SK-N-SH treated with all-trans-retinoic acid at 6 μM for 48 hours (cell line): ENCODE measurements at regions not wholly inside any gene's neighbourhood (a gene's known extent, or its start where the extent isn't known, plus 50 kb on each side); places are given as distances from the start of the nearest gene placed in this dataset.

Source experiments
- ATAC-seq: fragments of 200-7000 bp; cut with Tn5 transposase; 3 replicates; pipeline ENCODE4 v1.9.1; 2020; ENCODE audit warnings: mild to moderate bottlenecking, moderate library complexity
- ARNTL ChIP-seq: fragments of 450-650 bp; formaldehyde crosslinking; IDR thresholded peaks from 2 replicates; pipeline ENCODE4 v1.5.0; 2020; ENCODE audit warnings: low read depth, mild to moderate bottlenecking, moderate library complexity, borderline replicate concordance
- BACH2 ChIP-seq: fragments of 250-450 bp; sonication (Bioruptor Pico); IDR thresholded peaks from 2 replicates; pipeline ENCODE4 v1.9.0; 2021; ENCODE audit warnings: mild to moderate bottlenecking, borderline replicate concordance
- CREB5 ChIP-seq: fragments of 250-450 bp; sonication (Bioruptor Pico); IDR thresholded peaks from 2 replicates; pipeline ENCODE4 v1.5.1; 2020; ENCODE audit warnings: low read depth, mild to moderate bottlenecking, moderate library complexity
- CSDC2 ChIP-seq: fragments of 250-450 bp; sonication (Bioruptor Pico); IDR thresholded peaks from 2 replicates; pipeline ENCODE4 v1.5.0; 2020; ENCODE audit warnings: mild to moderate bottlenecking, moderate library complexity
- ESRRG ChIP-seq: fragments of 250-450 bp; sonication (Bioruptor Pico); IDR thresholded peaks from 2 replicates; pipeline ENCODE4 v1.6.1; 2021; ENCODE audit warnings: mild to moderate bottlenecking
- GLIS3 ChIP-seq: fragments of 250-450 bp; sonication (Bioruptor Pico); IDR thresholded peaks from 2 replicates; pipeline ENCODE4 v1.5.0; 2020; ENCODE audit warnings: mild to moderate bottlenecking, moderate library complexity
- ISL1 ChIP-seq: fragments of 250-450 bp; sonication (Bioruptor Pico); IDR thresholded peaks from 2 replicates; pipeline ENCODE4 v2.1.2; 2022; ENCODE audit warnings: mild to moderate bottlenecking, moderate library complexity
- OSR1 ChIP-seq: fragments of 250-450 bp; sonication (Bioruptor Pico); IDR thresholded peaks from 2 replicates; pipeline ENCODE4 v1.8.0; 2022; ENCODE audit warnings: moderate library complexity, mild to moderate bottlenecking, inconsistent platforms
- PATZ1 ChIP-seq: fragments of 250-450 bp; sonication (Bioruptor Pico); IDR thresholded peaks from 2 replicates; pipeline ENCODE4 v1.8.0; 2020; ENCODE audit warnings: mild to moderate bottlenecking, moderate library complexity, borderline replicate concordance
- POU6F1 ChIP-seq: fragments of 250-450 bp; sonication (Bioruptor Pico); IDR thresholded peaks from 2 replicates; pipeline ENCODE4 v1.8.0; 2021; ENCODE audit warnings: low read depth, mild to moderate bottlenecking, moderate library complexity, borderline replicate concordance
- PPARA ChIP-seq: fragments of 250-450 bp; sonication (Bioruptor Pico); IDR thresholded peaks from 2 replicates; pipeline ENCODE4 v1.5.0; 2020; ENCODE audit warnings: mild to moderate bottlenecking, borderline replicate concordance
- RARB ChIP-seq: fragments of 250-450 bp; sonication (Bioruptor Pico); IDR thresholded peaks from 2 replicates; pipeline ENCODE4 v1.8.0; 2021; ENCODE audit warnings: mild to moderate bottlenecking, moderate library complexity
- SNAI2 ChIP-seq: fragments of 250-450 bp; sonication (Bioruptor Pico); IDR thresholded peaks from 2 replicates; pipeline ENCODE4 v1.5.0; 2020; ENCODE audit warnings: mild to moderate bottlenecking, moderate library complexity
- TCF4 ChIP-seq: fragments of 250-450 bp; sonication (Bioruptor Pico); IDR thresholded peaks from 2 replicates; pipeline ENCODE4 v1.8.0; 2021; ENCODE audit warnings: mild to moderate bottlenecking, moderate library complexity, borderline replicate concordance
- TOX ChIP-seq: fragments of 250-450 bp; sonication (Bioruptor Pico); IDR thresholded peaks from 2 replicates; pipeline ENCODE4 v1.8.0; 2021; ENCODE audit warnings: mild to moderate bottlenecking, moderate library complexity, borderline replicate concordance
- ZC3H10 ChIP-seq: fragments of 250-450 bp; sonication (Bioruptor Pico); IDR thresholded peaks from 2 replicates; pipeline ENCODE4 v1.5.1; 2021; ENCODE audit warnings: mild to moderate bottlenecking, moderate library complexity
- ZFP3 ChIP-seq: fragments of 250-450 bp; sonication (Bioruptor Pico); IDR thresholded peaks from 2 replicates; pipeline ENCODE4 v1.5.0; 2020; ENCODE audit warnings: mild to moderate bottlenecking, moderate library complexity
- ZNF70 ChIP-seq: fragments of 450-650 bp; formaldehyde crosslinking; IDR thresholded peaks from 2 replicates; pipeline ENCODE4 v1.5.0; 2020; ENCODE audit warnings: mild to moderate bottlenecking, moderate library complexity
- ZNF8 ChIP-seq: fragments of 450-650 bp; formaldehyde crosslinking; IDR thresholded peaks from 2 replicates; pipeline ENCODE4 v1.5.0; 2020; ENCODE audit warnings: mild to moderate bottlenecking, moderate library complexity
- TF ChIP-seq, protein P1 (sequence below): fragments of 250-450 bp; sonication (Bioruptor Pico); IDR thresholded peaks from 2 replicates; pipeline ENCODE4 v1.5.0; 2020; ENCODE audit warnings: mild to moderate bottlenecking, moderate library complexity
- TF ChIP-seq, protein P2 (sequence below): fragments of 250-450 bp; sonication (Bioruptor Pico); IDR thresholded peaks from 2 replicates; pipeline ENCODE4 v1.5.1; 2021; ENCODE audit warnings: mild to moderate bottlenecking, moderate library complexity

GRCh38 chr5:157944938-157945337 lies 86.0 kb upstream of the CLINT1 start:
- ATAC-seq = no peak
- TF ChIP-seq GLIS3 (CRISPR knock-in tag) (no peak), PATZ1 (CRISPR knock-in tag) (no peak), SNAI2 (CRISPR knock-in tag) (no peak), OSR1 (no peak), ARNTL (no peak), ZNF8 (CRISPR knock-in tag) (no peak), BACH2 (CRISPR knock-in tag) (no peak), ESRRG (no peak), TOX (CRISPR knock-in tag) (no peak), ZC3H10 (no peak), PPARA (CRISPR knock-in tag) (no peak), ISL1 (no peak), CSDC2 (no peak), ZNF70 (CRISPR knock-in tag) (no peak), ZFP3 (no peak), TCF4 (no peak), RARB (CRISPR knock-in tag) (no peak), CREB5 (CRISPR knock-in tag) (no peak)
- TF ChIP-seq, protein P1, sequence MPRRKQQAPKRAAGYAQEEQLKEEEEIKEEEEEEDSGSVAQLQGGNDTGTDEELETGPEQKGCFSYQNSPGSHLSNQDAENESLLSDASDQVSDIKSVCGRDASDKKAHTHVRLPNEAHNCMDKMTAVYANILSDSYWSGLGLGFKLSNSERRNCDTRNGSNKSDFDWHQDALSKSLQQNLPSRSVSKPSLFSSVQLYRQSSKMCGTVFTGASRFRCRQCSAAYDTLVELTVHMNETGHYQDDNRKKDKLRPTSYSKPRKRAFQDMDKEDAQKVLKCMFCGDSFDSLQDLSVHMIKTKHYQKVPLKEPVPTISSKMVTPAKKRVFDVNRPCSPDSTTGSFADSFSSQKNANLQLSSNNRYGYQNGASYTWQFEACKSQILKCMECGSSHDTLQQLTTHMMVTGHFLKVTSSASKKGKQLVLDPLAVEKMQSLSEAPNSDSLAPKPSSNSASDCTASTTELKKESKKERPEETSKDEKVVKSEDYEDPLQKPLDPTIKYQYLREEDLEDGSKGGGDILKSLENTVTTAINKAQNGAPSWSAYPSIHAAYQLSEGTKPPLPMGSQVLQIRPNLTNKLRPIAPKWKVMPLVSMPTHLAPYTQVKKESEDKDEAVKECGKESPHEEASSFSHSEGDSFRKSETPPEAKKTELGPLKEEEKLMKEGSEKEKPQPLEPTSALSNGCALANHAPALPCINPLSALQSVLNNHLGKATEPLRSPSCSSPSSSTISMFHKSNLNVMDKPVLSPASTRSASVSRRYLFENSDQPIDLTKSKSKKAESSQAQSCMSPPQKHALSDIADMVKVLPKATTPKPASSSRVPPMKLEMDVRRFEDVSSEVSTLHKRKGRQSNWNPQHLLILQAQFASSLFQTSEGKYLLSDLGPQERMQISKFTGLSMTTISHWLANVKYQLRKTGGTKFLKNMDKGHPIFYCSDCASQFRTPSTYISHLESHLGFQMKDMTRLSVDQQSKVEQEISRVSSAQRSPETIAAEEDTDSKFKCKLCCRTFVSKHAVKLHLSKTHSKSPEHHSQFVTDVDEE = no peak
- TF ChIP-seq, protein P2, sequence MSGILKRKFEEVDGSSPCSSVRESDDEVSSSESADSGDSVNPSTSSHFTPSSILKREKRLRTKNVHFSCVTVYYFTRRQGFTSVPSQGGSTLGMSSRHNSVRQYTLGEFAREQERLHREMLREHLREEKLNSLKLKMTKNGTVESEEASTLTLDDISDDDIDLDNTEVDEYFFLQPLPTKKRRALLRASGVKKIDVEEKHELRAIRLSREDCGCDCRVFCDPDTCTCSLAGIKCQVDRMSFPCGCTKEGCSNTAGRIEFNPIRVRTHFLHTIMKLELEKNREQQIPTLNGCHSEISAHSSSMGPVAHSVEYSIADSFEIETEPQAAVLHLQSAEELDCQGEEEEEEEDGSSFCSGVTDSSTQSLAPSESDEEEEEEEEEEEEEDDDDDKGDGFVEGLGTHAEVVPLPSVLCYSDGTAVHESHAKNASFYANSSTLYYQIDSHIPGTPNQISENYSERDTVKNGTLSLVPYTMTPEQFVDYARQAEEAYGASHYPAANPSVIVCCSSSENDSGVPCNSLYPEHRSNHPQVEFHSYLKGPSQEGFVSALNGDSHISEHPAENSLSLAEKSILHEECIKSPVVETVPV (CRISPR knock-in tag) = no peak

GRCh38 chr5:157944077-157944633 lies 85.2 kb upstream of the CLINT1 start:
- TF ChIP-seq PATZ1 (CRISPR knock-in tag) (no peak), GLIS3 (CRISPR knock-in tag) (no peak), ZNF70 (CRISPR knock-in tag) (no peak)
- TF ChIP-seq, protein P2 (CRISPR knock-in tag) = no peak
- no peak for ATAC-seq

DNA sequence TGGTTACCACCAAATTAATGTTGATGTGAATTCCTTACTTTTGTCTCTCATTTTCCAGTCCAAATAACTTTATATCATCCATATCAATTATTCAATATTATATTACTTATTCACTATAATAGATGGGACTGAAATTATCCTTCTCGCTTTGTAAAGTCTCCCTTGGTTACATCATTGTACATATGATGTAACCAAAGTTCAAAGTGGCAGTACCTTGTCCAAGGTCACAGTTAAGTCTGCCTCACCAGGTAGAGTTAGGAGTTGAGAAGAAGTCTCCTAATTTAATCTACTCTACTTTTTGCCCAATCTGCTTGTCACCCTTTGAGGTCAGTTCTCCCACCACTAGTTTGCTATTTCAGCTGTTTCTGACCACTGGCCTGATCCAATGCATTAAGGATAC lies 83.7 kb upstream of the CLINT1 start:
- ATAC-seq = no peak
- no peak for TF ChIP-seq POU6F1 (CRISPR knock-in tag)
- TF ChIP-seq, all 23 proteins: peak for 0
